PFSK-1 (cell line): ENCODE measurements at regions not wholly inside any gene's neighbourhood (a gene's known extent, or its start where the extent isn't known, plus 50 kb on each side); places are given as distances from the start of the nearest gene placed in this dataset.

Experiments
- FOXP2 ChIP-seq: optimal IDR thresholded peaks from 2 replicates; pipeline ENCODE3; 2011; ENCODE audit warnings: borderline replicate concordance, control low read depth, inconsistent platforms; ENCODE audit not compliant: insufficient read depth; ENCODE audit errors: extremely low read length, extremely low read depth
- POLR2AphosphoS5 ChIP-seq: IDR thresholded peaks from 2 replicates; pipeline ENCODE4 v1.6.1; 2012; ENCODE audit warnings: low read depth, mild to moderate bottlenecking, control low read depth, low read length, moderate library complexity
- REST ChIP-seq, 2 experiments: IDR thresholded peaks; 2 replicates each; pipeline versions ENCODE4 v1.6.1 to v1.8.0; 2011 to 2012; ENCODE audit warnings: low read depth in 2 of 2, low read length in 2 of 2, control low read depth in 1 of 2, inconsistent platforms in 1 of 2, mild to moderate bottlenecking in 1 of 2, moderate library complexity in 1 of 2; ENCODE audit not compliant: insufficient read depth in 1 of 2
- SIN3A ChIP-seq: IDR thresholded peaks from 2 replicates; pipeline ENCODE4 v1.6.1; 2012; ENCODE audit warnings: mild to moderate bottlenecking, low read length, moderate library complexity, borderline replicate concordance; ENCODE audit not compliant: insufficient read depth
- TAF1 ChIP-seq: IDR thresholded peaks from 2 replicates; pipeline ENCODE4 v1.6.1; 2012; ENCODE audit warnings: low read length, control low read depth, borderline replicate concordance; ENCODE audit not compliant: insufficient read depth

GRCh38 chr12:20142316-20142715 is 226.0 kb upstream of the PDE3A start:
- TF ChIP-seq TAF1 (no peak), FOXP2 (no peak), SIN3A (no peak), POLR2AphosphoS5 (no peak), REST (IDR thresholded peaks at IDR 0.05; ENCODE audit: insufficient read depth in 1 of 2, low read depth in 2 of 2, low read length in 2 of 2) (no peak)

- no peak for TF ChIP-seq TAF1
- no peak for TF ChIP-seq SIN3A
- TF ChIP-seq REST (IDR thresholded peaks at IDR 0.05; ENCODE audit: insufficient read depth in 1 of 2, low read depth in 2 of 2, low read length in 2 of 2): no peak
- no peak for TF ChIP-seq POLR2AphosphoS5
- TF ChIP-seq FOXP2: no peak
Observed at GRCh38 chr12:20142956-20143355, 225.4 kb upstream of the PDE3A start.

DNA sequence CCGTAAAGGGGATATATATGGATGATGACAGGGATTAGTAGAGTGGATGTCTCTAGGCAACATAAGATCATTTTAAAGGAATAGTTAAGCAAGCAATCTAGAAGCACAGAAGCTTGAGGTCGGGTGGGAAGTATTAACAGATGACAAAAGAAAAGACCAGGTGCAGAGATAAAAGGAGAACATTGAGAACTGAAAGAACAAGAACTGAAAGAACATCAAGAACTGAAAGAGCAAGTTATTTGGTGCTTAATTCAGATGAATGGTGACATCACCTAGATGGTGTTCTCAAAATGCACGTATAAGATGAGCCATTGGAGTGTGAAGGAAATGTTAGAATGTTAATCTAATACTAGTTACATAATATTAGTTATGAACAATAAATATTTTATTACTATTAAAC is 224.0 kb upstream of the PDE3A start:
- TF ChIP-seq FOXP2 (no peak), REST (IDR thresholded peaks at IDR 0.05; ENCODE audit: insufficient read depth in 1 of 2, low read depth in 2 of 2, low read length in 2 of 2) (no peak), POLR2AphosphoS5 (no peak), TAF1 (no peak), SIN3A (no peak)

DNA sequence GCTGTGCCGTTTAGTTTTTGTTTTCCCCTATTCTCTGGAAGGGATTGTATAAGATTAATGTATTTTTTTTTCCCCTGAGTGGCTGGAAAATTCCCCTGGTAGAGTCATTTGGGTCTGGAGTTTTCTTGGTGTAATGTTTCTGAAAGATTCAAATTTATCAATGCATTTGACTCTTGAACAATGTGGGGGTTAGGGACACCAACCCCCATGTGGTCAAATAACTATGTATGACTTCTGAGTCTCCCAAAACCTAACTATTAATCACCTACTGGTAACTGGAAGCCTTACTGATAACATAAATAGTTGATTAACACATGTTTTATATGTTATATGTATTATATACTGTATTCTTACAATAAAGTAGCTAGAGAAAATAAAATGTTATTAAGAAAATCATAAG is 220.1 kb upstream of the PDE3A start:
- TF ChIP-seq POLR2AphosphoS5 (no peak), SIN3A (no peak), FOXP2 (no peak), REST (IDR thresholded peaks at IDR 0.05; ENCODE audit: insufficient read depth in 1 of 2, low read depth in 2 of 2, low read length in 2 of 2) (no peak), TAF1 (no peak)
